Lung (tissue), 11 donors: ENCODE measurements at regions not wholly inside any gene's neighbourhood (a gene's known extent, or its start where the extent isn't known, plus 50 kb on each side); places are given as distances from the start of the nearest gene placed in this dataset.
A peak's percentile ranks its signal among the peaks of the same experiment; 100 is the strongest.

ENCODE experiments used
- ATAC-seq: fragments of 200-7000 bp; cut with Tn5 transposase; one replicate; pipeline ENCODE4 v1.9.1; 2020; ENCODE audit warnings: moderate number of reproducible peaks; ENCODE audit not compliant: insufficient read depth, low FRiP score
- DNase-seq, 3 donors: peaks; one replicate each; pipeline ENCODE4 v3.0.0-alpha.2; 2013 to 2017
- H3K27ac ChIP-seq, 2 donors: one replicate each; pipeline ENCODE4 v1.5.1; 2013; ENCODE audit warnings: mild to moderate bottlenecking in 2 of 2, moderate library complexity in 2 of 2, control low read depth in 1 of 2, inconsistent platforms in 1 of 2, low read depth in 1 of 2, low read length in 1 of 2
- H3K27me3 ChIP-seq, 3 donors: one replicate each; pipeline ENCODE4 v1.5.1; 2013; ENCODE audit warnings: low read length in 2 of 3; ENCODE audit not compliant: control insufficient read depth in 3 of 3, insufficient read depth in 3 of 3
- H3K36me3 ChIP-seq, 4 donors: one replicate each; pipeline ENCODE4 v1.5.1; 2013; ENCODE audit warnings: low read length in 4 of 4, mild to moderate bottlenecking in 1 of 4, moderate library complexity in 1 of 4; ENCODE audit not compliant: control insufficient read depth in 4 of 4, insufficient read depth in 4 of 4
- H3K4me1 ChIP-seq, 5 donors: one replicate each; pipeline ENCODE4 v1.5.1; 2013; ENCODE audit warnings: low read length in 5 of 5, mild to moderate bottlenecking in 2 of 5, moderate library complexity in 1 of 5; ENCODE audit not compliant: control insufficient read depth in 5 of 5, insufficient read depth in 5 of 5
- H3K4me3 ChIP-seq: one replicate; pipeline ENCODE4 v1.5.1; 2013; ENCODE audit warnings: mild to moderate bottlenecking, control low read depth, moderate library complexity
- H3K9ac ChIP-seq, 2 donors: one replicate each; pipeline ENCODE4 v1.5.1; 2013; ENCODE audit warnings: low read length in 2 of 2, control low read depth in 1 of 2; ENCODE audit not compliant: insufficient read depth in 1 of 2
- H3K9me3 ChIP-seq, 4 donors: one replicate each; pipeline ENCODE4 v1.5.1; 2013; ENCODE audit warnings: low read length in 3 of 4, mild to moderate bottlenecking in 1 of 4, moderate library complexity in 1 of 4; ENCODE audit not compliant: control insufficient read depth in 4 of 4, insufficient read depth in 3 of 4
- CTCF ChIP-seq: IDR thresholded peaks from 2 replicates; pipeline ENCODE4 v1.5.1; 2012; ENCODE audit warnings: mild to moderate bottlenecking; ENCODE audit errors: control extremely low read depth, extremely low read depth
- whole genome bisulfite sequencing, 2 donors: extraction: QIAGEN DNeasy Blood & Tissue Kit; methylation state at CpG; one replicate each; pipeline ENCODE4 v1.1.7; 2013; 5-methylcytosine and 5-hydroxymethylcytosine counted together
- donor health status: control.
- donor health status: control.
- donor health status: Bipolar disorder and iron deficiency.
- donor health status: healthy.
- donor health status: DM: yes; HTN: yes; CAD: no.

GRCh38 chr2:5389740-5390139 is 302.4 kb upstream of the SOX11 start:
- Histone ChIP-seq H3K4me3 (no peak overlapping the region), H3K27ac (no peak overlapping the region), H3K9me3 (no peaks in the 10 kb centered on the region), H3K27me3 (no peaks in the 10 kb centered on the region), H3K36me3 (no peaks in the 10 kb centered on the region), H3K9ac (no peak overlapping the region), H3K4me1 (peaks cover 0 to 22% (median 10%) of the 10 kb centered on the region in 5 donors)
- ATAC-seq (no peak), DNase-seq (no peak)
- no peak for TF ChIP-seq CTCF
- 67 to 80% methylated on average over 5 of the region's 5 CpGs for WGBS, 2 donors

GRCh38 chr2:5391362-5391761 is 300.8 kb upstream of the SOX11 start:
- H3K4me3 ChIP-seq = no peak overlapping the region
- ATAC-seq (no peak), DNase-seq (peak; percentile 80 to 90 (median 86))
- no peak for TF ChIP-seq CTCF
- peaks cover 0 to 22% (median 10%) of the 10 kb centered on the region in 5 donors for H3K4me1 ChIP-seq
- no peaks in the 10 kb centered on the region for H3K27me3 ChIP-seq
- no peak overlapping the region for H3K27ac ChIP-seq
- WGBS, 2 donors = 45 to 54% methylated on average over 5 of the region's 5 CpGs
- H3K9ac ChIP-seq = no peak overlapping the region
- no peaks in the 10 kb centered on the region for H3K36me3 ChIP-seq
- no peaks in the 10 kb centered on the region for H3K9me3 ChIP-seq

DNA sequence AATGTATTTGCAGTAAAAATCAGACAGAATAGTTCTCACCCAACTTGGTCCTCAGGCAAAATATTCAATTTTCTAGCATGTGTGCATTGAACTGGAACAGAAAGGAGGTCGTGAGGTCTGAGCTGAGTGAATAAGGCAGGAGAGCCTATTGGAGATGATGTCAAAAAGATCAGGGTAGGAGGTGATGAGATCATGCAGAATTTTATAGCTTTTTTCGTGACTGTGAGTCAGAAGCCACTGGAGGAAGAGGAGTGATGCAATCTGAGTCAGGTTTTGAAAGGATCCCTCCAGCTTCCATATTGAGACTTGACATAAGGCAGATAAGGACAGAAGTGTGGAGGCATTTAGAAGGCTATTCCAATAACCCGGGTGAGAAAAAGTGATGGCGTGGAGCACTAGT is 299.5 kb upstream of the SOX11 start:
- Histone ChIP-seq H3K9ac (no peak overlapping the region), H3K27ac (no peak overlapping the region), H3K9me3 (no peaks in the 10 kb centered on the region), H3K4me1 (peaks cover 0 to 22% (median 10%) of the 10 kb centered on the region in 5 donors), H3K27me3 (no peaks in the 10 kb centered on the region), H3K4me3 (no peak overlapping the region), H3K36me3 (no peaks in the 10 kb centered on the region)
- WGBS, 2 donors = 79 to 85% methylated on average over 4 of the region's 4 CpGs
- ATAC-seq (no peak), DNase-seq (no peak)
- TF ChIP-seq CTCF = no peak

- 49 to 90% methylated on average over 2 of the region's 2 CpGs for WGBS, 2 donors
- TF ChIP-seq CTCF = no peak
- H3K9me3 ChIP-seq = no peaks in the 10 kb centered on the region
Measured at GRCh38 chr2:5393474-5393873, 298.7 kb upstream of the SOX11 start.

More at GRCh38 chr2:5393474-5393873, 298.7 kb upstream of the SOX11 start:
- no peaks in the 10 kb centered on the region for H3K36me3 ChIP-seq
- H3K4me1 ChIP-seq = peaks cover 0 to 22% (median 10%) of the 10 kb centered on the region in 5 donors
- no peak for DNase-seq
- ATAC-seq = no peak
- H3K9ac ChIP-seq = no peak overlapping the region
- no peaks in the 10 kb centered on the region for H3K27me3 ChIP-seq
- no peak overlapping the region for H3K27ac ChIP-seq
- no peak overlapping the region for H3K4me3 ChIP-seq
